ENCODE measurements at regions not wholly inside any gene's neighbourhood (a gene's known extent, or its start where the extent isn't known, plus 50 kb on each side); places are given as distances from the start of the nearest gene placed in this dataset.
"Not testable (repeated sequence)": the region's sequence is repeated elsewhere in the genome, so short reads cannot be mapped to it uniquely, and the experiment has no call there.

DNA sequence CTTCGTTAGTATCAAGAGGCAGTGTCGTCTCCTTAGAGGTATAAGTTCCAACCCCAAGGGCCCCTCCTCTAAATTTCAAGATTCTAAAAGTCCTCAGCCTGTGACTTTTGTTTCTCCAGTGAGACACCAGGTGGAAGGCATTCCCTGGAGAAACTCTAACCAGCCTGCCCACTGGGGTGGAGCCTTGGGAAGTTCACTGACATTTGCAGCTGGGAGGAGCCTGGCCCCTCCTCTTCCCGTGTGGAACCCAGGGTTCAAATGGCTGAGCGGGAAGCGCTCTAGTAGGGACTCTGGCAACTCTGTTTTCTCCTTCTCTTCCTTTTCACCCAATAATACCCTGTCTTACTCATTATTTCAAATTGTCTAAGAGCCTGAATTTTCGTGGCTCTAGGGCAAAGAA is 325.0 kb downstream of the TLL1 start:
- intact Hi-C loops (cut with DNase I): no loop called here
- DNase-seq: no peak
- no peaks in the 10 kb centered on the region for H3K4me1 ChIP-seq
- no peak overlapping the region for H3K4me3 ChIP-seq
- WGBS (ENCODE audit: insufficient coverage, low coverage, low lambda C conversion rate, missing lambda C conversion rate): 59% methylated on average over 5 of the region's 6 CpGs
- no peak overlapping the region for H3K27ac ChIP-seq
- no peaks in the 10 kb centered on the region for H3K36me3 ChIP-seq
- TF ChIP-seq, protein P1, sequence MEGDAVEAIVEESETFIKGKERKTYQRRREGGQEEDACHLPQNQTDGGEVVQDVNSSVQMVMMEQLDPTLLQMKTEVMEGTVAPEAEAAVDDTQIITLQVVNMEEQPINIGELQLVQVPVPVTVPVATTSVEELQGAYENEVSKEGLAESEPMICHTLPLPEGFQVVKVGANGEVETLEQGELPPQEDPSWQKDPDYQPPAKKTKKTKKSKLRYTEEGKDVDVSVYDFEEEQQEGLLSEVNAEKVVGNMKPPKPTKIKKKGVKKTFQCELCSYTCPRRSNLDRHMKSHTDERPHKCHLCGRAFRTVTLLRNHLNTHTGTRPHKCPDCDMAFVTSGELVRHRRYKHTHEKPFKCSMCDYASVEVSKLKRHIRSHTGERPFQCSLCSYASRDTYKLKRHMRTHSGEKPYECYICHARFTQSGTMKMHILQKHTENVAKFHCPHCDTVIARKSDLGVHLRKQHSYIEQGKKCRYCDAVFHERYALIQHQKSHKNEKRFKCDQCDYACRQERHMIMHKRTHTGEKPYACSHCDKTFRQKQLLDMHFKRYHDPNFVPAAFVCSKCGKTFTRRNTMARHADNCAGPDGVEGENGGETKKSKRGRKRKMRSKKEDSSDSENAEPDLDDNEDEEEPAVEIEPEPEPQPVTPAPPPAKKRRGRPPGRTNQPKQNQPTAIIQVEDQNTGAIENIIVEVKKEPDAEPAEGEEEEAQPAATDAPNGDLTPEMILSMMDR (IDR thresholded peaks at IDR 0.05): no peak
- no peak for TF ChIP-seq POLR2A (IDR thresholded peaks at IDR 0.05)
- H3K9me3 ChIP-seq: no peaks in the 10 kb centered on the region
- no peak for ATAC-seq
- H3K27me3 ChIP-seq: no peaks in the 10 kb centered on the region

- intact Hi-C loops (cut with DNase I): no loop called here
Measured at GRCh38 chr4:166198516-166199310, 325.7 kb downstream of the TLL1 start.

GRCh38 chr4:166202991-166203390 is 330.0 kb downstream of the TLL1 start:
- DNase-seq (no peak), ATAC-seq (no peak)
- intact Hi-C loops (cut with DNase I): no loop called here
- Histone ChIP-seq H3K4me1 (no peaks in the 10 kb centered on the region), H3K27ac (no peak overlapping the region), H3K9me3 (no peaks in the 10 kb centered on the region), H3K36me3 (no peaks in the 10 kb centered on the region), H3K4me3 (no peak overlapping the region), H3K27me3 (no peaks in the 10 kb centered on the region)
- 60% methylated on average over 1 of the region's 4 CpGs for WGBS (ENCODE audit: insufficient coverage, low coverage, low lambda C conversion rate, missing lambda C conversion rate)
- no peak for TF ChIP-seq POLR2A (IDR thresholded peaks at IDR 0.05)
- TF ChIP-seq, protein P1 (IDR thresholded peaks at IDR 0.05): no peak

More at GRCh38 chr4:166198516-166199310, 325.7 kb downstream of the TLL1 start:
- H3K27me3 ChIP-seq: no peaks in the 10 kb centered on the region
- no peak overlapping the region for H3K27ac ChIP-seq
- no peaks in the 10 kb centered on the region for H3K36me3 ChIP-seq
- H3K4me3 ChIP-seq: no peak overlapping the region
- no peaks in the 10 kb centered on the region for H3K4me1 ChIP-seq
- WGBS (ENCODE audit: insufficient coverage, low coverage, low lambda C conversion rate, missing lambda C conversion rate): 56% methylated on average over 12 of the region's 12 CpGs
- DNase-seq: no peak
- no peak for TF ChIP-seq POLR2A (IDR thresholded peaks at IDR 0.05)
- TF ChIP-seq, protein P1 (IDR thresholded peaks at IDR 0.05): no peak
- no peak for ATAC-seq
- no peaks in the 10 kb centered on the region for H3K9me3 ChIP-seq

DNA sequence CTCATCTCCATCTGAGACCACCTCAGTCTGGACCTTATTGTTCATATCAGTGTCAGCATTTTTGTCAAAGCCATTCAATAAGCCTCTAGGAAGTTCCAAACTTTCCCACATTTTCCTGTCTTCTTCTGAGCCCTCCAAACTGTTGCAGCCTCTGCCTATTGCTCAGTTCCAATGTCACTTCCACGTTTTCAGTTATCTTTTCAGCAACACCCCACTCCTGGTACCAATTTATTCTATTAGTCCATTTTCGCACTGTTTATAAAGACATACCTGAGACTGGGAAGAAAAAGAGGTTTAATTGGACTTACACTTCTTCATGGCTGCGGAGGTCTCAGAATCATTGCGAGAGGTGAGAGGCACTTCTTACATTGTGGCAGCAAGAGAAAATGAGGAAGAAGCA is 339.3 kb downstream of the TLL1 start:
- H3K4me3 ChIP-seq; intact Hi-C loops (cut with DNase I); H3K9me3 ChIP-seq; H3K27ac ChIP-seq; DNase-seq; H3K36me3 ChIP-seq; H3K27me3 ChIP-seq; H3K4me1 ChIP-seq; ATAC-seq: not testable (repeated sequence)
- WGBS (ENCODE audit: insufficient coverage, low coverage, low lambda C conversion rate, missing lambda C conversion rate): 68% methylated on average over 4 of the region's 4 CpGs

- no peaks in the 10 kb centered on the region for H3K4me1 ChIP-seq
- DNase-seq: no peak
- WGBS (ENCODE audit: insufficient coverage, low coverage, low lambda C conversion rate, missing lambda C conversion rate): 50% methylated on average over 1 of the region's 1 CpG
- no peaks in the 10 kb centered on the region for H3K9me3 ChIP-seq
- no peak overlapping the region for H3K27ac ChIP-seq
- H3K36me3 ChIP-seq: no peaks in the 10 kb centered on the region
- no peak overlapping the region for H3K4me3 ChIP-seq
- intact Hi-C loops (cut with DNase I): no loop called here
- no peaks in the 10 kb centered on the region for H3K27me3 ChIP-seq
- TF ChIP-seq, protein P1 (IDR thresholded peaks at IDR 0.05): no peak
- TF ChIP-seq POLR2A (IDR thresholded peaks at IDR 0.05): no peak
- no peak for ATAC-seq
Measured at GRCh38 chr4:166222271-166222670, 349.2 kb downstream of the TLL1 start.
